K562 (cell line): ENCODE measurements at regions not wholly inside any gene's neighbourhood (a gene's known extent, or its start where the extent isn't known, plus 50 kb on each side); places are given as distances from the start of the nearest gene placed in this dataset.

Experiments
- ATF1 ChIP-seq, 2 experiments: fragments of 450-650 bp in 1 of 2; IDR thresholded peaks; 2 replicates each; pipeline ENCODE4 v1.6.1; 2016; ENCODE audit warnings: missing compliant biosample characterization in 1 of 2, missing genetic modification characterization in 1 of 2
- BCL6 ChIP-seq: fragments of 250-450 bp; sonication (Bioruptor Pico); IDR thresholded peaks from 2 replicates; pipeline ENCODE4 v1.4.0; 2020
- CREB1 ChIP-seq, 2 experiments: sonication (generic) in 1 of 2; formaldehyde crosslinking in 1 of 2; IDR thresholded peaks; 2 replicates each; pipeline versions ENCODE4 v1.6.1 to v1.8.0; 2012 to 2022; ENCODE audit warnings: inconsistent platforms in 1 of 2, mild to moderate bottlenecking in 1 of 2, missing genetic modification reagents in 1 of 2, moderate library complexity in 1 of 2
- E2F1 ChIP-seq: sonication (generic); formaldehyde crosslinking; IDR thresholded peaks from 2 replicates; pipeline ENCODE4 v1.8.1; 2023; ENCODE audit warnings: mild to moderate bottlenecking, missing genetic modification reagents, moderate library complexity
- E4F1 ChIP-seq: fragments of 250-450 bp; sonication (Bioruptor Pico); IDR thresholded peaks from 2 replicates; pipeline ENCODE4 v1.5.0; 2021; ENCODE audit warnings: mild to moderate bottlenecking, borderline replicate concordance
- ELK3 ChIP-seq: fragments of 450-650 bp; formaldehyde crosslinking; IDR thresholded peaks from 2 replicates; pipeline ENCODE4 v1.4.0; 2020; ENCODE audit warnings: mild to moderate bottlenecking
- NONO ChIP-seq, 2 experiments: fragments of 200-400 bp in 1 of 2; fragments of 450-650 bp in 1 of 2; formaldehyde crosslinking in 1 of 2; IDR thresholded peaks; 2 replicates each; pipeline ENCODE4 v1.6.1; 2017; ENCODE audit warnings: low read depth in 2 of 2, mild to moderate bottlenecking in 2 of 2, moderate library complexity in 2 of 2, low read length in 1 of 2
- ZKSCAN1 ChIP-seq: fragments of 150-350 bp; IDR thresholded peaks from 2 replicates; pipeline ENCODE4 v1.6.1; 2016; ENCODE audit warnings: low read depth, low read length
- ZSCAN32 ChIP-seq: fragments of 450-650 bp; formaldehyde crosslinking; IDR thresholded peaks from 2 replicates; pipeline ENCODE4 v1.4.0; 2020; ENCODE audit warnings: mild to moderate bottlenecking, moderate library complexity
- TF ChIP-seq, protein P1 (sequence below): fragments of 150-350 bp; IDR thresholded peaks from 2 replicates; pipeline ENCODE4 v1.6.1; 2014; ENCODE audit warnings: low read depth, mild to moderate bottlenecking, low read length, borderline replicate concordance
- TF ChIP-seq, protein P2 (sequence below): fragments of 250-450 bp; sonication (Bioruptor Pico); IDR thresholded peaks from 2 replicates; pipeline ENCODE4 v1.5.0; 2020; ENCODE audit warnings: mild to moderate bottlenecking, borderline replicate concordance
- TF ChIP-seq, protein P3 (sequence below): sonication (generic); formaldehyde crosslinking; IDR thresholded peaks from 2 replicates; pipeline ENCODE4 v1.8.0; 2022; ENCODE audit warnings: mild to moderate bottlenecking, missing genetic modification reagents
- TF ChIP-seq, protein P4 (sequence below), 2 experiments: fragments of 450-650 bp in 1 of 2; sonication (generic) in 1 of 2; formaldehyde crosslinking in 1 of 2; IDR thresholded peaks in 1 of 2; conservative IDR thresholded peaks in 1 of 2; 2 replicates each; pipeline versions ENCODE4 v1.6.1 to v1.8.1; 2016 to 2023; ENCODE audit warnings: mild to moderate bottlenecking in 2 of 2, moderate library complexity in 2 of 2, inconsistent platforms in 1 of 2, missing genetic modification reagents in 1 of 2

DNA sequence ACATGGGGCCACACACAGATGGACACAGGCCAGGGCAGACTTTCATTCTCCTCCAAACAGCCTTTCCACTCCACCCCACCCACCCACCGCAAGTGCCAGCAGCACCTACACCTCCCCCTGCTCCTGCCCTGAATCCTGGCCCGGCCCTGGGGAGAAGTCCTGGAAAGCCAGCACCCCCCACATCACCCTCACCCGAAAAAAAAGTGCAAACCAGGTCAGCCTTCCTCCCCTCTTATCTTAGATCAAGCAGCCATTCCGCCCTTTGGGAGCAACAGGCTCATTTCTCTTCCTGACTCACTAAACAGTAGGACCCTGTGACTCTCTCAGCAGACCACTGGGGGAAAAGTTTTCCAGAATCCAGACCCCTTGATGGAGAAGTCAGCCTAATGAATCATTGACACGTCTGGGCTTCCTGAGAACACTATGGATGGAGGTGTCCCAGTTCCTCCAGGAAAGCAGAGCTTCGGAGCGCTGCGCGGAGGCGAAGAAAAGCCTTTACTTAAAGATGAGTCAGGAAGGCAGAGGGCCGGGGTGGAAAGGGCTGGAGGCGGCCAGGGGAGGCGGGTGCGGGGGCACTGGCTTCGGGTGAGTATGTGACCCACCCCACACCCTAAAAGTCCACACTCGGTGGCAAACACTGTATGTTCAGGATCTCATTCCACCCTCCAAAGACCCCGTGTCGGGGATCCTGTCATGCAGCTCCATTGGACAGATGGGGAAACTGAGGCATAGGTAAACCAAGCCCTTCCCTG is 588.7 kb downstream of the MATN1 start (continued):
- TF ChIP-seq E2F1 (no peak), CREB1 (IDR thresholded peaks at IDR 0.05) (no peak), CREB1 (CRISPR knock-in tag; IDR thresholded peaks at IDR 0.05) (no peak), ZKSCAN1 (no peak), BCL6 (no peak), ELK3 (no peak), ATF1 (CRISPR knock-in tag; IDR thresholded peaks at IDR 0.05) (no peak), ATF1 (tag; IDR thresholded peaks at IDR 0.05) (no peak), ZSCAN32 (CRISPR knock-in tag) (no peak), E4F1 (CRISPR knock-in tag) (no peak), NONO (IDR thresholded peaks at IDR 0.05; ENCODE audit: low read depth in 2 of 2, low read length in 1 of 2) (no peak)
- TF ChIP-seq, protein P1, sequence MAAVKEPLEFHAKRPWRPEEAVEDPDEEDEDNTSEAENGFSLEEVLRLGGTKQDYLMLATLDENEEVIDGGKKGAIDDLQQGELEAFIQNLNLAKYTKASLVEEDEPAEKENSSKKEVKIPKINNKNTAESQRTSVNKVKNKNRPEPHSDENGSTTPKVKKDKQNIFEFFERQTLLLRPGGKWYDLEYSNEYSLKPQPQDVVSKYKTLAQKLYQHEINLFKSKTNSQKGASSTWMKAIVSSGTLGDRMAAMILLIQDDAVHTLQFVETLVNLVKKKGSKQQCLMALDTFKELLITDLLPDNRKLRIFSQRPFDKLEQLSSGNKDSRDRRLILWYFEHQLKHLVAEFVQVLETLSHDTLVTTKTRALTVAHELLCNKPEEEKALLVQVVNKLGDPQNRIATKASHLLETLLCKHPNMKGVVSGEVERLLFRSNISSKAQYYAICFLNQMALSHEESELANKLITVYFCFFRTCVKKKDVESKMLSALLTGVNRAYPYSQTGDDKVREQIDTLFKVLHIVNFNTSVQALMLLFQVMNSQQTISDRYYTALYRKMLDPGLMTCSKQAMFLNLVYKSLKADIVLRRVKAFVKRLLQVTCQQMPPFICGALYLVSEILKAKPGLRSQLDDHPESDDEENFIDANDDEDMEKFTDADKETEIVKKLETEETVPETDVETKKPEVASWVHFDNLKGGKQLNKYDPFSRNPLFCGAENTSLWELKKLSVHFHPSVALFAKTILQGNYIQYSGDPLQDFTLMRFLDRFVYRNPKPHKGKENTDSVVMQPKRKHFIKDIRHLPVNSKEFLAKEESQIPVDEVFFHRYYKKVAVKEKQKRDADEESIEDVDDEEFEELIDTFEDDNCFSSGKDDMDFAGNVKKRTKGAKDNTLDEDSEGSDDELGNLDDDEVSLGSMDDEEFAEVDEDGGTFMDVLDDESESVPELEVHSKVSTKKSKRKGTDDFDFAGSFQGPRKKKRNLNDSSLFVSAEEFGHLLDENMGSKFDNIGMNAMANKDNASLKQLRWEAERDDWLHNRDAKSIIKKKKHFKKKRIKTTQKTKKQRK, result no peak
- TF ChIP-seq, protein P2, sequence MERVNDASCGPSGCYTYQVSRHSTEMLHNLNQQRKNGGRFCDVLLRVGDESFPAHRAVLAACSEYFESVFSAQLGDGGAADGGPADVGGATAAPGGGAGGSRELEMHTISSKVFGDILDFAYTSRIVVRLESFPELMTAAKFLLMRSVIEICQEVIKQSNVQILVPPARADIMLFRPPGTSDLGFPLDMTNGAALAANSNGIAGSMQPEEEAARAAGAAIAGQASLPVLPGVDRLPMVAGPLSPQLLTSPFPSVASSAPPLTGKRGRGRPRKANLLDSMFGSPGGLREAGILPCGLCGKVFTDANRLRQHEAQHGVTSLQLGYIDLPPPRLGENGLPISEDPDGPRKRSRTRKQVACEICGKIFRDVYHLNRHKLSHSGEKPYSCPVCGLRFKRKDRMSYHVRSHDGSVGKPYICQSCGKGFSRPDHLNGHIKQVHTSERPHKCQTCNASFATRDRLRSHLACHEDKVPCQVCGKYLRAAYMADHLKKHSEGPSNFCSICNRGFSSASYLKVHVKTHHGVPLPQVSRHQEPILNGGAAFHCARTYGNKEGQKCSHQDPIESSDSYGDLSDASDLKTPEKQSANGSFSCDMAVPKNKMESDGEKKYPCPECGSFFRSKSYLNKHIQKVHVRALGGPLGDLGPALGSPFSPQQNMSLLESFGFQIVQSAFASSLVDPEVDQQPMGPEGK (CRISPR knock-in tag), result no peak
- TF ChIP-seq, protein P3, sequence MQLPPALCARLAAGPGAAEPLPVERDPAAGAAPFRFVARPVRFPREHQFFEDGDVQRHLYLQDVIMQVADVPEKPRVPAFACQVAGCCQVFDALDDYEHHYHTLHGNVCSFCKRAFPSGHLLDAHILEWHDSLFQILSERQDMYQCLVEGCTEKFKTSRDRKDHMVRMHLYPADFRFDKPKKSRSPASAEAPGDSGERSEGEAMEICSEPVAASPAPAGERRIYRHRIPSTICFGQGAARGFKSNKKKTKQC (CRISPR knock-in tag), result no peak
- TF ChIP-seq, protein P4, sequence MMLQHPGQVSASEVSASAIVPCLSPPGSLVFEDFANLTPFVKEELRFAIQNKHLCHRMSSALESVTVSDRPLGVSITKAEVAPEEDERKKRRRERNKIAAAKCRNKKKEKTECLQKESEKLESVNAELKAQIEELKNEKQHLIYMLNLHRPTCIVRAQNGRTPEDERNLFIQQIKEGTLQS (IDR thresholded peaks at IDR 0.05), result 0 out of 2 replicates have a peak, but pooled peaks have one; percentile 12
- TF ChIP-seq, protein P4 (CRISPR knock-in tag; conservative IDR thresholded peaks at IDR 0.05), result no peak
